Left lung (tissue), 4 donors: ENCODE measurements at regions not wholly inside any gene's neighbourhood (a gene's known extent, or its start where the extent isn't known, plus 50 kb on each side); places are given as distances from the start of the nearest gene placed in this dataset.

ENCODE experiments used
- ATAC-seq: fragments of 200-7000 bp; cut with Tn5 transposase; one replicate; pipeline ENCODE4 v1.9.1; 2020; ENCODE audit warnings: moderate library complexity
- DNase-seq, 4 donors: peaks; one replicate each; pipeline ENCODE4 v3.0.0-alpha.2; 2013 to 2020
- H3K27ac ChIP-seq, 2 donors: fragments of 200-600 bp; sonication (generic) in 1 of 2; one replicate each; pipeline versions ENCODE4 v1.5.0 to v1.8.0; 2020 to 2021
- H3K27me3 ChIP-seq, 2 donors: fragments of 200-600 bp; sonication (generic) in 1 of 2; one replicate each; pipeline versions ENCODE4 v1.5.0 to v1.8.0; 2020 to 2021
- H3K36me3 ChIP-seq, 2 donors: fragments of 200-600 bp; sonication (generic) in 1 of 2; one replicate each; pipeline versions ENCODE4 v1.5.0 to v1.8.0; 2020 to 2021
- H3K4me1 ChIP-seq, 2 donors: fragments of 200-600 bp; one replicate each; pipeline ENCODE4 v1.8.0; 2021
- H3K4me3 ChIP-seq, 2 donors: fragments of 200-600 bp; sonication (generic) in 1 of 2; one replicate each; pipeline versions ENCODE4 v1.5.0 to v1.8.0; 2020 to 2021; ENCODE audit warnings: mild to moderate bottlenecking in 1 of 2
- H3K9me3 ChIP-seq, 2 donors: fragments of 200-600 bp; sonication (generic) in 1 of 2; one replicate each; pipeline versions ENCODE4 v1.5.0 to v1.8.0; 2020 to 2021
- intact Hi-C, 2 donors: fragments of 100-400 bp; cut with DNase I; formaldehyde crosslinking; loops; one replicate each; pipeline versions ENCODE4 v1.11.2 to v1.14.2; 2022
- TF ChIP-seq, protein P1 (sequence below), 2 donors: fragments of 200-600 bp; sonication (generic) in 1 of 2; IDR thresholded peaks; one replicate each; pipeline versions ENCODE4 v1.5.0 to v1.8.0; 2021; ENCODE audit warnings: antibody characterized with exemption in 2 of 2
- donor health status: DM: no; HTN: yes; CAD: no.
- donor health status: DM: no; HTN: no; CAD: no.

DNA sequence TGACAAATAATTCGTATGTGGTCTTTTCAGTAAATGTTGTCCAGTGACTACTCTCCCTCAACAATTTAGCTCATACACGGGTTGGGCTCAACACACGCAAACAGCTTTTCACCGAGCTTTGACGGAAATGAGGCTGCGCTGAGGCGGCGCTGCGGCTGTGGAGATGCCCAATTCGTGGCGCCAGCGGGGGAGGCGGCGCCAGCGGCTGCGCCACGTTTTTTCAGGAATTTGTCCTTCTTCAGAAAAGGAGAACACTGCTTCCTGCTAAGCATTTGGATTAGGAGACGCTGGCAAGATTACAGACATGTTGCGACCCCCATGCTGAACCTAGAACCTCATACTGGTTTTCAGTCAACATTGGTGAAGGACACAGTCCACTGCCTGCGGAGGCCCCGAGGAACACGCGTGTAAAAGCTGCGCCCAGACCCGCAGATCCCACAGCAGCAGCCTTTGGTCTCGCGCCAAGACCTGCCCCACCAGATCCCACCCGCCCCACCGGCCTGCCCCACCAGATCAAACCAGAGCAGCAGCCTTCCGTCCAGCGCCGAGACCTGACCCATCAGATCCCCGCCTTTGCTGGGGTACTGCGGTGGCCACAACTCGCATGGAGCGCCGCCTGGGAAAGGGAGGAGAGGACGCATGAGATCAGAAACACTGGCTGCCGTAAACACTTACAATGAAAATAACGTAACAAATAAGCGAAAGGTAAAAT is 173.8 kb downstream of the TMEM18 start:
- no peaks in the 10 kb centered on the region for H3K9me3 ChIP-seq
- no peaks in the 10 kb centered on the region for H3K4me1 ChIP-seq
- no peak for ATAC-seq
- no peak overlapping the region for H3K4me3 ChIP-seq
- H3K27ac ChIP-seq: no peak overlapping the region
- H3K36me3 ChIP-seq: no peaks in the 10 kb centered on the region
- DNase-seq: no peak
- intact Hi-C loops: no loop called here
- TF ChIP-seq, protein P1, sequence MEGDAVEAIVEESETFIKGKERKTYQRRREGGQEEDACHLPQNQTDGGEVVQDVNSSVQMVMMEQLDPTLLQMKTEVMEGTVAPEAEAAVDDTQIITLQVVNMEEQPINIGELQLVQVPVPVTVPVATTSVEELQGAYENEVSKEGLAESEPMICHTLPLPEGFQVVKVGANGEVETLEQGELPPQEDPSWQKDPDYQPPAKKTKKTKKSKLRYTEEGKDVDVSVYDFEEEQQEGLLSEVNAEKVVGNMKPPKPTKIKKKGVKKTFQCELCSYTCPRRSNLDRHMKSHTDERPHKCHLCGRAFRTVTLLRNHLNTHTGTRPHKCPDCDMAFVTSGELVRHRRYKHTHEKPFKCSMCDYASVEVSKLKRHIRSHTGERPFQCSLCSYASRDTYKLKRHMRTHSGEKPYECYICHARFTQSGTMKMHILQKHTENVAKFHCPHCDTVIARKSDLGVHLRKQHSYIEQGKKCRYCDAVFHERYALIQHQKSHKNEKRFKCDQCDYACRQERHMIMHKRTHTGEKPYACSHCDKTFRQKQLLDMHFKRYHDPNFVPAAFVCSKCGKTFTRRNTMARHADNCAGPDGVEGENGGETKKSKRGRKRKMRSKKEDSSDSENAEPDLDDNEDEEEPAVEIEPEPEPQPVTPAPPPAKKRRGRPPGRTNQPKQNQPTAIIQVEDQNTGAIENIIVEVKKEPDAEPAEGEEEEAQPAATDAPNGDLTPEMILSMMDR (IDR thresholded peaks at IDR 0.05): no peak
- no peaks in the 10 kb centered on the region for H3K27me3 ChIP-seq

DNA sequence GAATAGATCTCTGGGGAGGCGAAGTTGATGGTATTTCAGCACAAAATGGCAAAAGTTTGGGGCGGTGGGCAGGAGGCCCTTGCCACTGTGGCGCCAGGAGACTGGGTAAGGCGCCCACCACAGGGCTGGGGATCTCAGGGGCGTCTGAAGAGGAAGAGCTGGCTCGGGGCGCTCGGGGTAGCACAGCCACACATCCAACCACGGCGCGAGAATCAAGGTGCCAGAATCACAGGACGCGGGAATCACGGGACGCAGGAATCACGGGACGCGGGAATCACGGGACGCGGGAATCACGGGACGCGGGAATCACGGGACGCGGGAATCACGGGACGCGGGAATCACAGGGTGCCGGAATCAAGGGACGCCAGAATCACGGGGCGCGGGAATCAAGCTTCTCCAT is 174.4 kb downstream of the TMEM18 start:
- DNase-seq: no peak
- no peaks in the 10 kb centered on the region for H3K27me3 ChIP-seq
- no peaks in the 10 kb centered on the region for H3K9me3 ChIP-seq
- intact Hi-C loops: no loop called here
- ATAC-seq: no peak
- H3K27ac ChIP-seq: no peak overlapping the region
- TF ChIP-seq, protein P1 (IDR thresholded peaks at IDR 0.05): no peak
- H3K4me3 ChIP-seq: no peak overlapping the region
- no peaks in the 10 kb centered on the region for H3K36me3 ChIP-seq
- no peaks in the 10 kb centered on the region for H3K4me1 ChIP-seq

DNA sequence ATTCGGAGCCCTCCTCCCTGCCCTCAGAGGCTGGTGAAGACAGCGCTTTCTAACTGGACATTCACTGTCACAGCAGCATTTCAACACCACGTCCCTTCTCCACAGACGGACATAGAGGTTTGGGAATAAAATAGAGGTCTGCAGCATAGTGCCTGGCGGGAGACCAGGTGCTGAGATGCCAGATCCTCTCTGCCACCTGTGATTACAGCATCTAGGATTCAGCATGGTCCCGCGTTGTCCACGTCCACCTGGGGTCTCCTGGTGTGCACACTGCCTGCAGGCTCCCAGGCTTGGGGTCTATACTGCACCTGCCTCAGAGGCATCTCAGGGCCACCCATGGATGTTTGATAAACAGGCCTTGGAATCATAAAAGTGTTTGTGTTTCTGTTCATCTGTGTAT is 175.5 kb downstream of the TMEM18 start:
- H3K4me3 ChIP-seq: no peak overlapping the region
- no peaks in the 10 kb centered on the region for H3K4me1 ChIP-seq
- TF ChIP-seq, protein P1 (IDR thresholded peaks at IDR 0.05): no peak
- no peaks in the 10 kb centered on the region for H3K9me3 ChIP-seq
- no peak overlapping the region for H3K27ac ChIP-seq
- DNase-seq (no peak), ATAC-seq (no peak)
- H3K36me3 ChIP-seq: no peaks in the 10 kb centered on the region
- no peaks in the 10 kb centered on the region for H3K27me3 ChIP-seq
- intact Hi-C loops: no loop called here

DNA sequence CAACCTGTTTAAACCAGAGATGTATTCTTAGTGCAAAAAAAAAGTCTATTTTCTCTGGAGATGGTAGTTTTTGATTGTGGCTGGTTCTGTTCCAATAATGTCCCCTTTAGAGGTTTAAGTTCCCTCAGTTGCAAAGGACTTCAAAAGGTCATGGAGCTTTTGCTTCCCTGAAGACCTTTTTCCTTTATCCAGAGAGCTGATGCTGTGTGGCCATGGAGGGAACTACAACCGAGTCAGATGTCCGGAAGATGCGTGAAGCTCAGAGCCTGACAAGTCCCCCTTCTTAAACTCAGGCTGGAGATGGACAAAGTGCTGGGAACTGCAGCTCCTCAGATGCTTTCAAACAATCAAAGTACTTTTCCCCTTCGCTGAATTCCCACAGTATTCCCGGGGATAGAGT is 176.1 kb downstream of the TMEM18 start:
- TF ChIP-seq, protein P1 (IDR thresholded peaks at IDR 0.05): no peak
- Histone ChIP-seq H3K27ac (no peak overlapping the region), H3K4me3 (no peak overlapping the region)

DNA sequence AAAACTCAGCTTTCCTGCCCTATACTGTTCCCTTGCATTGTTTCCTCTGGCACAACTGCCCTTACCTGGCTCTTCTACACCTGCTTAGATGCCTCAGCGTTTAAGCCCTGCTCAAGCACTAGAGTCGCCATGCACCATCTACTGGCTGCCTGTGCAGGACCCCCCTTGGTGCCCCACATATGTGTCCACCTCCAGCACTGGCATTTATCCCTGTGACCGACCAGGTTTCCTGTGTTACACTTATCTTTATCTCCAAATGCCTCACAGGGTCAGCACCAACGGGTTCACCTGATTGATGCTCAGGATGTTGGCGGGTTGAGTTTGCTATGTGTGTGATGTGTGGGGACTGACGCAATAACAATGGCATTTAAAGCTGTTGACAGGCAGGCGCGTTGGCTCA is 177.5 kb downstream of the TMEM18 start:
- no peaks in the 10 kb centered on the region for H3K36me3 ChIP-seq
- TF ChIP-seq, protein P1 (IDR thresholded peaks at IDR 0.05): no peak
- no peak overlapping the region for H3K4me3 ChIP-seq
- ATAC-seq (no peak), DNase-seq (no peak)
- peaks cover 0 to 2% of the 10 kb centered on the region in 2 donors for H3K9me3 ChIP-seq
- no peaks in the 10 kb centered on the region for H3K4me1 ChIP-seq
- no peaks in the 10 kb centered on the region for H3K27me3 ChIP-seq
- H3K27ac ChIP-seq: no peak overlapping the region
- intact Hi-C loops: no loop called here

More for the DNA sequence above, 176.1 kb downstream of the TMEM18 start:
- H3K4me1 ChIP-seq: no peaks in the 10 kb centered on the region
- DNase-seq: no peak
- intact Hi-C loops: no loop called here
- no peaks in the 10 kb centered on the region for H3K36me3 ChIP-seq
- ATAC-seq: no peak
- H3K27me3 ChIP-seq: no peaks in the 10 kb centered on the region
- no peaks in the 10 kb centered on the region for H3K9me3 ChIP-seq
